SK-MEL-5 (cell line): ENCODE measurements at regions not wholly inside any gene's neighbourhood (a gene's known extent, or its start where the extent isn't known, plus 50 kb on each side); places are given as distances from the start of the nearest gene placed in this dataset.
"Not testable (repeated sequence)": the region's sequence is repeated elsewhere in the genome, so short reads cannot be mapped to it uniquely, and the experiment has no call there.

ENCODE experiments used
- DNase-seq: peaks from one replicate; pipeline ENCODE4 v3.0.0-alpha.2; 2016; ENCODE audit warnings: low read depth, low spot score
- in situ Hi-C: cut with HindIII; loops from 2 replicates; pipeline ENCODE4 v1.10.0; 2016; ENCODE audit warnings: low sequenced_read_pairs, high pct_unique_total_duplicates, low pct_unique_long_range_greater_than_20kb

DNA sequence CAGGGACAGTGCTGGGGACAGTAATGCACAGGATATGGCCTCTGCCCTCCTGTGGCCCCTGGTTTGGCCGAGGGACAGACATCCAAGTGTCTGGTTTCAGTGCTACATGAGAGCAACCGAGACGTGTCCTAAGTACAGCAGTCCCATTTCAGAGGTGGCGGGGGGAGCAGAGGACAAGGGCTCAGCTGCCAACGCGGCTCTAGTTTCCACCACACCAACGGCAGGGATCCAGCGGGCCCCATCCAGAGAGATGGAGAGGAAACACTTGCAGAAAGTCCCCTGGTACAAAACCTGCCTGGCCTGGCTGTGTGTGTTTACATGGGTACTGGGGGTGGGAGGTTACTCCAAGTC lies 125.8 kb upstream of the SMURF2 start:
- in situ Hi-C loops: no loop called here
- DNase-seq: no peak

DNA sequence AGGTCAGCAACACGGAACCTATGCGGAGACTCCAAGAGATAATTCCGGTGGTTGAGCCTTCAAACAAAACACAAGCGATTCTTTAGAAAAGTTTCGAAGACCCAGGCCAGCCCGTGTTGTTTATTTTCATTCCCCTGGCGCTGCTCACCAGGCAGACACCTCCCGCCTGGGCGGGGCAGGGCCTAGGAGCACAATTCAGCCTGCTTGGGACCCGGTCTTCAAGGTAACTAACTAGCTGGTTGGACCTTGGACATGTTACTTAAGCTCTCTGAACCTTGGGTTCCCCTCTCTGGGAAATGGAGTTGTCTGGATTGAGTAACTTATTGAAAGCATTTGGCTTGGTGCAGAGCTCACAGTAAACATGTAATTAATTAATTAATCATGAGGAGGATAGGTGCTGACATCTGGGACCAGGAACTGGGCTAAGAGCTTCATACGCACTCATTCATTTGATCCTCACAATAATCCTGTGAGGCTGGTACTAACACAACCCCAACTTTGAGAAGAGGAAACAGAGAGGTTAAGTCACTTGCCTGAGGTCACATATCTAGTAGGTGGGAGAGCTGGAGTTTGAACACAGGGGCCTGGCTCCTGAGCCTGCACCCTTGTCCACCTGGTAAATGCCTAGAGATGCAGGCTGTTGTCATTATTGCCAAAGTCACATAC lies 125.3 kb upstream of the SMURF2 start:
- in situ Hi-C loops: no loop called here

DNA sequence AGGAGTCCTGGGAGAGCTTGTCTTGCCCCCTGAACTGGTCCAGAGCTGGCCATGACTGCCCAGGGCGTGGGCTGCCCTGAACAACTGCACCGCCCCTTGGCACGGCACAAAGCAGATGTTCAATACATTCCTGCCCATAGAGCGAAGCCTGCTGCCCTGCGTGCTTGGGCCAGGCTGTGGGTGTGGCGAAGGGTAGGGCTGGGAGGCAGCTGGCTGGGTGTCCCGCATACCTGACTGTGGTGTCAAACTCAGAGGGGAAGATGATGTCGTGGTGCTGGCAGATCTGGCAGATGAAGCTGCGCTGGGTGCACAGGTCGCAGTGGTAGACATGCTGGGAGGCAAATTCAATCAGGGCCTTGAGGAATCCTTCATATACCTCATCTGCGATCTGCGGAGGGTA lies 124.2 kb upstream of the SMURF2 start:
- DNase-seq: no peak
- in situ Hi-C loops: no loop called here

More for the DNA sequence above, 125.3 kb upstream of the SMURF2 start:
- no peak for DNase-seq

DNA sequence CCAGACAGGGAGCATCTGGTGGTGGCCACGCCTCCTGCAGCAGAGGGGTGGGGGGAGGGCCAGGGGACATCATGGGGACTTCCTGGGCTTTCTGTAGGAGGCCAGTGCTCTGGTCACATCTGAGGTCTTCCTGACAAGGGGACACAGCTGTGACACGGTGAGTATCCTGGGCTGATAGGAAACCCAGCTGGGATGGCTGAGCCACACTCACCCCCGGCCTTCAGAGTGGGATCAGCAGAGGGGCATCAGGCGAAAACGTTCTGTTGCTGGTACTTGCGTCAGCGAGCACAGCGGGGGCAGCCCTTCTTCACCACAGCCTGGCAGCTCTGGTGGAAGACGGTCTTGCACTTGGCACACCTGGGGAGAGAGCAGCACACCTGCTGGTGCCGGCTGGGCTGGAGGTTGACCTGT lies 122.9 kb upstream of the SMURF2 start:
- in situ Hi-C loops: no loop called here

DNA sequence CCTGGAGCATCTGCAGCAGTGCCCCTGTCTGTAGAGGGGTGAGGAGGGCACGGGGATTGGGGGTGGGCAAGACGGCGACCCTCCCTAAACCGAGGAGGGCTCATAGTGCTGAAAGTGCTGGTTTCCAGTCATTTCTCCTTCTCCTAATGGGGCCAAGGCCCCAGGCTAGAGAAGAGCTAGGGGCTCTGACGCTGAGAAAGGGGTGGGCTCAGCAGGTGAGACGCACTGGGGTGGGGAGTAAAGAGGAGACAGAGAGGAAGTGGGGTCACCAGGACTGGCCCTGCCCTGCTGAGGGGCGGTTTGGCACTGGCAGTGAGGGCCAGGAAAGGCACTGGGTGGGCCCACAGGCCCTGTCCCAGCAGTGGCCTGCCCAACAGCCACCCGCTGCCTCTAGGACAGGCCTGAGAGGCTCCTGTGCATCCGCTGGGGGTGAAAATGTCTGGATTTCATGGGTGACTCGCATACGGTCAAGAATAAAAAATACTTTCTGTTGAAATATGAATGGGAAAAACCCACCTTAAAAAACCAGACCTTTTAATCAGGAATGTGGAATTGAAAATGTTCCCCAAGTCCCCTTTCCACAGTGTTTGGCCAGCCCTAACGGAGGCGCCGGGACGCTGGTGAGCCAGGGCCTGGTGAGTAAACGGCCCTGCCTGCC lies 122.4 kb upstream of the SMURF2 start:
- in situ Hi-C loops: no loop called here
- no peak for DNase-seq

More for the DNA sequence above, 122.9 kb upstream of the SMURF2 start:
- no peak for DNase-seq

DNA sequence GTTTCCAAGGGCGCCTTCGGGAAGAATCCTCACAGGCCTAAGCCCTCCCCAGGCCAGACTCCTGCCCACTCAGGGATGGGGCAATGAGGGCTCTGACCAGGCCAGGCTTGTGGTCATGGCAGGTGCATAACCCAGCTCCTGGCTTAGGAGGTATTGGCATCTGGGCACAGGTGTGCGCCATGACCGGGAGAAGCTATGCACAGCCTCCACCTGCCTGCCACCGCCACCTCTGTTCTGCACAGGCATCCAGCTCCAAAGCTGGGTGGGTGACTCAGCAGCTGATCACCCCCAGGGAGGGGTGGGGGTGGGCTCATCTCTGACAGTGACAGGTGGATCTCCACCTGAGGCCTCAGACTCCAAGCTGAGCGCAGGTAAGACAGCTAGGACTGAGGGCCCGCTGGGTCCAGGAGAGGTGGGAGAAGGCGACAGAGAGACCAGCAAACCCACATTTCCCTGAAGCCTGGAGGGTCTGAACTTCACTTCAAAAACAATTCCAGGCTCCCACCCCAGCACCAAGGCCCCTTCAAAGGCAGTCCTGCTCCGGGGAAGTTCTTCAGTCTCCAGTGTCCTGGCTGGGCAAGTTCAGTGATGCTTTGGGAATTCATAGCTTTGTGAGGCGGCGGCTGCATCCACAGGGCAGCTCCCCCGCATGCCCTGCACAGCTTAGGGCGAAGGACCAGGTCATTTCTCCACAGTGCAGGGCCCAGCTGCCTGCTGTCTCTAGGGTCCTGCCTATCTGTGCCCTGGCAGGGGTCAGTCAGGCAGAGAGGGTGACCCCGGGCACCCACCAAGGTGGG lies 121.6 kb upstream of the SMURF2 start:
- in situ Hi-C loops: no loop called here

DNA sequence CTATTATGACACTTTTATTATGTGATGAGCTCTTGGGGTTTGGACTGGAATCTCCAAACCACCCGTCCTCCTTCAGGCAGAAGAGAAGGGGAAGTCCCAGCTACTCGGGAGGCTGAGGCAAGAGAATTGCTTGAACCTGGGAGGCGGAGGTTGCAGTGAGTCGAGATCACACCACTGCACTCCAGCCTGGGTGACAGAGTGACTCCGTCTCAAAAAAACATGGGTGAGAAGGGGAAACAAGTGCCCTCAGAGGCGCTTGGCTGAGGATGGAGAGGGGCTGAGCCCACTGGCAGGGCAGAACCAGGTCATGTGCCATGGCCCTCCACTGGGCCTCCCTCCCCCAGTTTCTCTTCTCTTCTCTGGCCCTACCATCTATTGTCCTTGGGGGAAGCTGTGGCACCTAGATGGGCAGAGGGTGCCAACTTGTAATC lies 120.9 kb upstream of the SMURF2 start:
- in situ Hi-C loops: no loop called here
- no peak for DNase-seq

More for the DNA sequence above, 121.6 kb upstream of the SMURF2 start:
- DNase-seq: no peak

DNA sequence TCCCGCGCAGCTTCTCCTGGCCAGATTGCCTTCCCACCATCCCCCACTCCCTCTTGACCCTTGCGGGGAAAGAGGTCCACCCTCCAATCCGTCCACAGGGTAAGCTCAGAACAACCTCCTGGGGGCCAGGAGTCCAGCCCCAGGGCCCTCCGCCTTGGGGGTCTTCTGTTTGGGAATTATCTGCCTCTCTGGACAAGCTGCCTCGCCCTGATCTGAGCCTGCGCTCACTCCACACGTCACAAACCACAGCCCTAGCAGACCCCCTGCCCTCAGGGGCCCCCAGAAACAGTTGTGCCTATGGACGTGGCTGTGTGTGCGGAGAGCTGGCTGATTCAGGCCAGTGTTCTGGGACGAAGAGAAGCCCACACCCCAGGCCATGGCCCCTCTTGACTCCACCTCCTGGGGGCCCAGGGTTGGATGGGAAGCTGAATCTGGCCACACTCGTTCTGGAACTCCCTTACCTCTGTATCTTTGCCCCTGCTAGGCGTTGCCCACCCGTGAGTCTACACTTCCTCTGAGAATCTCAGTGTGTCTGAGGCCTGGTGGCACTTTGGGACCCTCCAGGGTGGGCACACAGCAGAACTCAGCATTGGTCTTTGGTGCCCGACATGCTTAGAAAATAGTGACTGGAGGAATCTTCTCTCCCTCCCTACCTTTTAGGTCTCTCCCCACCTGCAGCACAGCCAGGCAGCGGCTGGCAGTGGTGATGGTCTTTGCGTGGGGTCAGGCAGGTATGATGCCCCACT lies 119.9 kb upstream of the SMURF2 start:
- in situ Hi-C loops: no loop called here
- no peak for DNase-seq

DNA sequence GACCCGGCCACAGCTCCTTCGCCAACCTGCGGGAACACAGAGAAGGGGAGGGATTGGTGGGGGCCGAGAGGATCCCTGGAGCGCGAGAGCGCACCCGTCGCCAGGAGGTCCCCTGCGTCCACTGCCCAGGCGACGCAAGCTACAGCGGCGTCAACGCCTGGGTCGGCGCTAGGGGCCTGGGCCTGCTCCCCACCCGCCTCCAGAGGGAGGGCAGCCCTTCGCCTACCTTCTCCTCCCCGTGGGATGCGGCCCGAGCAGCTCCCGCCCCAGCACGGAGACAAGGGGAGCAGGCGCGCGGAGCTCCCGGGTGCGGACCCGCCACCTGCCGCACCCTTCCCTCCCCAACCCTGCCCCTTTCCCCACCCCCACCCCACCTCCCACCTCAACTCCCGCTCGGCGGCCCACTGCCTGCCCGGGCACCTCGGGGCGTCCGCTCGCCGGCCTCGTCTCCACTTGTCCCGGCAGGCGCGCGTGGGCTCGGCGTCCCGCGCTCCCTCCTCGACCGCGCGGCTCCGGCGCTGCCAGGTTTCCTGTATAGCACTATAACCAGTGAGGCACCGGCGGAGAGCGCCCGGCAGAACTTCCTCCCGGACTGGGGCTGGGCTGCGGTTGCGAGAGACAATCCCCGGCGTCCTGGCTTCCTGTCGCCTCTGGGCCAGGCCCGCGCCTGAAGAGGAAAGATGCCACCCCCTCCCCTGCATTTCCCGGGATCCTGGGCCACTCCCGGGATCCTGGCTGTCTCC lies 119.1 kb upstream of the SMURF2 start:
- no peak for DNase-seq
- in situ Hi-C loops: no loop called here

DNA sequence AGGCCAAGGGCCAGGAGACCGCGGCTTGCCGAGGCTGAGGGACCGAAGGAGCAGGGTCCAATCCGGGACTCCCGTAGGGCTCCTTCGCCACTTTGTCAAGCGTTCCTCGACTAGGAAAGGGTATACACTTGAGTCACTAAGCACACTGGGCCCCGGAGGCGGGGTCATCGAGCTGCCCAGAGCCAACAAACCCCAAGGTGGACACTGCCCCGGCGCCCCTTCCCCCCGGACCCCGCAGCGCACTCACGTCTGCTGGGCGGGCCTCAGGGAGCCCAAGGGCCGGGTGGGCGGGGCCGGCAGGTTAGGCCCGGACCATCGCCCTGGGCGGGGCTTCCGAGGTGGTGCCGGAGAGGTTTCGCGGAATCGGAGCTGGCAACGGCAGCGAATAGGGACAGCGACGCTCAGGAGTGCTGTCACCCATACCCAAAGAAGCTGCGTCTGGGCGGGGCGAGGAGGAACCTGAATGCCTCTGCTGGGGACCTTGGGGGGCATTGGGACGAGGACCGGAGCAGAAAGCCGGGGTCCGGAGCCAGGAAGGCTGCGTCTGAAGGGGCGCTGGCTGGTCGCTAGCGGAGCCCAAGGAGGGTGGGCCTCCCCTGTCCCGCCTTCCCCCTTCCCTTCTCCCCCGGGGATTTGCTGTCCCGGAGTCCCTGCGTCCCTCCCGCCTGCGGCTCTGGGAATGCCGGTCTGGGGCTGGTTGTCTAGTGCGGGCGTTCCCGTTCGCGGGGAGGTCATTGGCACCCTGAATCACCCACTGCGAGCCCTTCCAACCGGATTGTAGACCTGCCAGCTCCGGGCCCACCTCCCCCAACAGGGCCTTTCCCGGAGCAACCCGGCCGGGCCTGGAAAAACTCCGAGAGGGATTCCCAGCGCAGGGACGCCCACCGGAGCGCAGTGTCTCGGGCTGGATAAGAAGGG lies 118.2 kb upstream of the SMURF2 start:
- DNase-seq: no peak
- in situ Hi-C loops: no loop called here

DNA sequence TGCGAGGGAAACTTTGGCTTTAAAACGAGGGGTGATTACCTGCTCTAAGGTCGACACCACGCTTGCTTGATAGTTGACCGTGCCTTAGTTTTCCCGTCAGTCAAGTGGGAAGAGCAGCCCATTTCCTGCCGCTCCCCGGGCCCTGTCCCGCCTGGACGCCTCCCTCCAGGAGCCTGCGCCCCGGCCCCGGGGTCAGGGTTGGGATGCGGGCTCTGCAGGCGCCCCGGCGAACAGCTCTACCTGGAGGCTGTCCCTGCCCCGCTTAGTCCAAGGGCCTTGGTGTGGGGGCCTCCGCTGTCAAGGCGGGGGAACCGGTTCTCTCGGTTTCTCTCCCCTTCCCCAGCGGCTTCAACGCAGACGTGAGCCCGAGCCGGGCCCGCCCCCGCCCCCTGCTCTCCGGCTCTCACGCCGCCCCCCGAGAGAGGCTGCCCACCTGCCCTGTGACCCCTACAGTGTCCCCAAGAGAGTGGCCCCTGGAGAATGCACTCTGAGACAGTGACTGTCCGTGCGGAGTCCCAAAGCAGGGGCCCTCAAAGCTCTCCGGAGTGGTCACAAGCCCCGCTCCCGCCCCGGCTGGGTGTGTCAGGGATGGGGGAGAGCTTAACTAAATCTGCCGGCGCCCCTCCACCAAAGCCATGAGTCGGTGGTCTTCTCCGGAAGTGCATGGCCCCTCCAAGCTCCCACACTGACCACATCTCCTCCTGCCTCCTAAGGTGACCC lies 117.4 kb upstream of the SMURF2 start:
- in situ Hi-C loops: no loop called here
- no peak for DNase-seq

DNA sequence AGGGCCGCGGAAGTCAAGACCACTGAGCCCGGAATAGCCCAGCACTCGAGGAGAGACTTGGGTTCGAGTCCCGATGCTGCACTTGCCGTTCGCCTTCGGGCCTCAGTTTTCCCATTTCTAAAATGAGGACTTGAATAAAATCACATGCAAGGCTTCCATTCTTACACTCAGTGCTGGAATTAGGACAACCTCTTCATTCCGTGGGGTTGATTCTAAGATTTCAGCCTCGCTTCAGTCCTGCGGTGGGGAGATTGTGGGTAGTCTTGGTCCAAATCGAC lies 116.9 kb upstream of the SMURF2 start:
- in situ Hi-C loops: not testable (repeated sequence)

DNA sequence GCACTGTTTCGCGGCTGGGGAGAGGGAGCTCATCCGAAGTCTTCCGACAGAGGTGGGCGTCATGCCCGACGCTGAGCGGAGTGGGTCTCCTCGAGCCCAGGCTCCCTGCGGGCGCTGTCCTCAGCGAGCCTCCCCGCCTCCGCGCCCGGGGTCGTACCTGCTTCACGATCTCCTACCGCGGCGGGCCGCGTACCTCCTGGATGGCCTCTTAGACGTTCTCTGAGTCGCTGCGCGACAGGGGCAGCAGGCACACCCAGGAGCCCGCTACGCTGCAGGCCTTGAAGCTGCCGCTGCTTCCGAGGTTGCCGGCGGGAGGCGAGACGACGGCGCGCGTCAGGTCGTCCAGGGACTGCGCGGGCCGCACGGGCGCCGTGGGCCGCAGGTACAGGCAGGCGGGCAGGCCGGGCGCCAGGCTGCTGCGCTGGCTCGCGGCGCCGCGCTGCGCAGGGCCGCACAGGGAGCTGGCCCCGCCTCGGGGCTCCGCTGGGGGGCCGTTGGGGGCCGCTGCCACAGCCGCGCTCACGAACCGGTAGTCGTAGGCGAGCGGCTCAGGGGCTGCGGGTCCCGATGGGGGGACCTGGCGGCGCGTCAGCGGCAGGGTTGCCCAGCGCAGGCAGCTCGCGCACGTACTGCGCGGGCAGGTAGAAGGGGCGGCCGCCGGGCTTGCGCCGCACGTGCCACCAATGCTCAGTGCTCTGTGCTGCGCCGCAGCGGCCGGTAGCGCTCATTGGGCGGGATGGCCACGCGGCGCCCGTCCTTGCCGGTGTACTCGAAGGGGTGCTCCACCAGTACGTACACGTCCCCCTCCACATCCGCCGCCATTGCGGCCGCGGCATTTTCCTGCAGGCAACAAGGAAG lies 116.4 kb upstream of the SMURF2 start:
- no peak for DNase-seq
- in situ Hi-C loops: no loop called here

More for the DNA sequence above, 116.9 kb upstream of the SMURF2 start:
- DNase-seq: not testable (repeated sequence)

DNA sequence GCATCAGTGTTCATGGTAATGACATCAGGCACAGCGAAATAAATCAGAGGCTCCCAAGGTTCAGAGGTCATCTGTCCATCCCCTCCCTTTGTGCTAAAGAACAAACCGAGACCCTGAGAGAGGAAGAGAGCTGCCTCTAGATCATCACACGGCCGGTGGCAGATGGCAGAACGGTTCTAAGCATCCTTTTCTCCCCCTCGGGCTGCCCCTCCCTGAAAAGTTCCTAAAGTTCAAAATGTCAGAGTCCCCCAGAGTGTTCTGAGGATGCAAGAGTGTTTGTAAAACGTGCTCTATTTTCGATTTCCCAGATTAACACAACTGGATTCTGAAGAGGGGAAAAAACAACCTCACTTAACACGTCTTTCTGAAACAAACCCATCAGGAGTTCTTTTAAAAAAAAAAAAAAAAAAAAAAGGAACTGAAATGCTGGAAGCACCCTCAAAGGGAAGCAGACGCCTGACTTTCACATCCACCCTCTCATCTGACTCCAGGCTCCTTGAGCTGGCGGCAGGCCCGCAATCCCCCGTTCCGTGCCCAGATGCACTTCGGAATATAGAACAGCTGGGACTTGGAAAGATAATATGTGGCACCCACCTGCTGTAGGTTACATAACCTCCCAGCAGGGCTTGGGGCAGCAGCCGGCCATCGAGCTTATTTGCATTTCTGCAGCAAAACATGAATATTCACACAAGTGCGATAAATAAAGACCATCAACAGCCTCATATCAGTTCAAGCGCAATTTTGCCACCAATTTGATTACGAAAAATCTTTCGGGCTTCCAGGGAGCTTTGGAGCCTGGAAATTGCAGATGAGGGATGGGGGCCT lies 115.5 kb upstream of the SMURF2 start:
- DNase-seq: no peak
- in situ Hi-C loops: no loop called here
